ENCODE measurements at regions not wholly inside any gene's neighbourhood (a gene's known extent, or its start where the extent isn't known, plus 50 kb on each side); places are given as distances from the start of the nearest gene placed in this dataset.
"Not testable (repeated sequence)": the region's sequence is repeated elsewhere in the genome, so short reads cannot be mapped to it uniquely, and the experiment has no call there.

- TF ChIP-seq CTCF (conservative IDR thresholded peaks at IDR 0.05; ENCODE audit: low read depth, low read length): no peak
- H3K4me3 ChIP-seq (ENCODE audit: low read depth, low read length): no peak overlapping the region
- DNase-seq (ENCODE audit: low read depth): no peak
These were observed 62.7 kb upstream of the ST3GAL5 start for GRCh38 chr2:85951351-85952067.

- DNase-seq (ENCODE audit: low read depth): no peak
- H3K4me3 ChIP-seq (ENCODE audit: low read depth, low read length): no peak overlapping the region
- no peak for TF ChIP-seq CTCF (conservative IDR thresholded peaks at IDR 0.05; ENCODE audit: low read depth, low read length)
These were observed 62.0 kb upstream of the ST3GAL5 start for GRCh38 chr2:85950743-85951142.

GRCh38 chr2:85949280-85949679 is 60.5 kb upstream of the ST3GAL5 start:
- no peak overlapping the region for H3K4me3 ChIP-seq (ENCODE audit: low read depth, low read length)
- no peak for TF ChIP-seq CTCF (conservative IDR thresholded peaks at IDR 0.05; ENCODE audit: low read depth, low read length)
- DNase-seq (ENCODE audit: low read depth): peak; percentile 25

- no peak overlapping the region for H3K4me3 ChIP-seq (ENCODE audit: low read depth, low read length)
- DNase-seq (ENCODE audit: low read depth): no peak
- no peak for TF ChIP-seq CTCF (conservative IDR thresholded peaks at IDR 0.05; ENCODE audit: low read depth, low read length)
These were observed 58.8 kb upstream of the ST3GAL5 start for GRCh38 chr2:85947593-85947992.

GRCh38 chr2:85945586-85945985 is 56.8 kb upstream of the ST3GAL5 start:
- no peak for DNase-seq (ENCODE audit: low read depth)
- no peak overlapping the region for H3K4me3 ChIP-seq (ENCODE audit: low read depth, low read length)
- no peak for TF ChIP-seq CTCF (conservative IDR thresholded peaks at IDR 0.05; ENCODE audit: low read depth, low read length)

GRCh38 chr2:85945172-85945571 is 56.4 kb upstream of the ST3GAL5 start:
- no peak for TF ChIP-seq CTCF (conservative IDR thresholded peaks at IDR 0.05; ENCODE audit: low read depth, low read length)

GRCh38 chr2:85942346-85942957 is 53.7 kb upstream of the ST3GAL5 start:
- H3K4me3 ChIP-seq (ENCODE audit: low read depth, low read length): no peak overlapping the region
- TF ChIP-seq CTCF (conservative IDR thresholded peaks at IDR 0.05; ENCODE audit: low read depth, low read length): no peak
- no peak for DNase-seq (ENCODE audit: low read depth)

More at GRCh38 chr2:85945172-85945571, 56.4 kb upstream of the ST3GAL5 start:
- H3K4me3 ChIP-seq (ENCODE audit: low read depth, low read length): no peak overlapping the region
- DNase-seq (ENCODE audit: low read depth): no peak

- not testable (repeated sequence) for H3K4me3 ChIP-seq (ENCODE audit: low read depth, low read length); DNase-seq (ENCODE audit: low read depth)
These were observed 52.7 kb upstream of the ST3GAL5 start for GRCh38 chr2:85941490-85941889.
